ENCODE measurements at regions not wholly inside any gene's neighbourhood (a gene's known extent, or its start where the extent isn't known, plus 50 kb on each side); places are given as distances from the start of the nearest gene placed in this dataset.

DNA sequence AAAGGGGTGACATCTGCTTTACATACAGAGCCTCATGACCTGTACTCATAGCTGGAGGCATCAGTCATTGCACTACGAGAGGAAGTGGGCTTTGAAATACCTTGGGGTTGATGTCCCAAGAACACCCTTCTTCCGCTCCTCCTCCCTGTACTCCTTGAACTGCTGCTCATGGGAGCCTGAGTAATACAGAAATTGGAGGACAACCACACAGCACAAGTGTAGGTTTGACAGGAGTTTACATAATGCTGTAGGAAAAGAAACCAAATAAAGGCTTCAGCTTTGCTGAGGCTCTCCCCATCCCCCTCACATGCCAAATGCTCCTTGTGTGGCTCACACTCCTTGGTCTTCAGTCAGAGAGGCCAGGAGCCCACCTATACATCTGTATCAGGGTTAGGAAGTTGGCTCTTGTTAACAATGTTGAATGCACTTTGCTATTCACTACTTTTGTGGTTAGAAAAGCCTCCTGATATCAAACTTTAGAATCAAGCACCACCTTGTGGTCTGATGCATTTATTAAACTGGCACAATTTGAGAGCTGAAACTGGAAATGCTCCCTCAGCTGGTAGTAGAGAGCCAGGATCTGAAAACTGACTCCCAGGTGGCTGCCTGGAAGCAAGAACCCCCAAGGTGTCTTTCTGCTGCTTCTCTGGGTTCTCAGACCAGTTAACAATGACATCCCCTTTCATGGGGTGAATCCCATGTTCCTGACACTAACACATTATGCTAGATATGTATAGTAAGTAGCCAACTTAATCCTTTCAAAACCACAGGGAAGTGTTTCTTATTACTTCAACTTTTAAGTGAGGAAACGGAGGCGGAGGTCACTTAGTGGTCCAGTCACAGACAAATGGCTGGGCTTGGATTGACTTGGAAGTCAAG lies 56.2 kb upstream of the EDN1 start:
- TF ChIP-seq, protein P1, sequence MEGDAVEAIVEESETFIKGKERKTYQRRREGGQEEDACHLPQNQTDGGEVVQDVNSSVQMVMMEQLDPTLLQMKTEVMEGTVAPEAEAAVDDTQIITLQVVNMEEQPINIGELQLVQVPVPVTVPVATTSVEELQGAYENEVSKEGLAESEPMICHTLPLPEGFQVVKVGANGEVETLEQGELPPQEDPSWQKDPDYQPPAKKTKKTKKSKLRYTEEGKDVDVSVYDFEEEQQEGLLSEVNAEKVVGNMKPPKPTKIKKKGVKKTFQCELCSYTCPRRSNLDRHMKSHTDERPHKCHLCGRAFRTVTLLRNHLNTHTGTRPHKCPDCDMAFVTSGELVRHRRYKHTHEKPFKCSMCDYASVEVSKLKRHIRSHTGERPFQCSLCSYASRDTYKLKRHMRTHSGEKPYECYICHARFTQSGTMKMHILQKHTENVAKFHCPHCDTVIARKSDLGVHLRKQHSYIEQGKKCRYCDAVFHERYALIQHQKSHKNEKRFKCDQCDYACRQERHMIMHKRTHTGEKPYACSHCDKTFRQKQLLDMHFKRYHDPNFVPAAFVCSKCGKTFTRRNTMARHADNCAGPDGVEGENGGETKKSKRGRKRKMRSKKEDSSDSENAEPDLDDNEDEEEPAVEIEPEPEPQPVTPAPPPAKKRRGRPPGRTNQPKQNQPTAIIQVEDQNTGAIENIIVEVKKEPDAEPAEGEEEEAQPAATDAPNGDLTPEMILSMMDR (conservative IDR thresholded peaks at IDR 0.05 in 1 of 2, IDR thresholded peaks at IDR 0.05 in 1 of 2; ENCODE audit: extremely low read depth in 1 of 2, insufficient read depth in 1 of 2, low read depth in 1 of 2, low read length in 2 of 2) = peak; percentile 74 to 84
- TF ChIP-seq EZH2 (IDR thresholded peaks at IDR 0.05; ENCODE audit: borderline replicate concordance, low read length) = no peak
